ENCODE measurements at regions not wholly inside any gene's neighbourhood (a gene's known extent, or its start where the extent isn't known, plus 50 kb on each side); places are given as distances from the start of the nearest gene placed in this dataset.

DNA sequence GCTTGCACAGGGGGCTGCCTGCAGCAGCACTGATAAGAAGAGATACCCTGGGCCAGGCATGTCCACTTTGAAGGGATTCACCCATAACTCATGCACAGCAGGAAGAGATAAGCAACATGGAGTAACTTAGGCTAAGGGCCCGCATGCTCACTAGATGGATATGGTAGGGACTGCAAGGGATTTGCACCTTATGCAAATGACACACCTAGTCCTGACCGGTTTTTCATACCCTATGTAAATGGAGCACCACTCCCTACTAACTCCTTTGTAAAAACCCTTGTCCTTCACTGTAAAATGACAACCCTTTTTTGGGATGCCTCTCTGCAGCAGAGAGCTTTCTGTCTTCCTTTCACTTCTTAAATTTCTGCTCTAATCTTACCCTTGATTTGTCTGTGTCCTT, 658.9 kb upstream of the CCDC179 start:
- TF ChIP-seq CTCF (IDR thresholded peaks at IDR 0.05; ENCODE audit: insufficient read depth, low read depth, low read length) (no peak), EZH2 (IDR thresholded peaks at IDR 0.05; ENCODE audit: insufficient read depth, low read length) (no peak)
